Activated naive CD4-positive, alpha-beta T cell treated with anti-CD3 and anti-CD28 coated beads, Interleukin-2, amount 50 U/mL, for 24 hours (primary cell): ENCODE measurements at regions not wholly inside any gene's neighbourhood (a gene's known extent, or its start where the extent isn't known, plus 50 kb on each side); places are given as distances from the start of the nearest gene placed in this dataset.

Experiments used
- H3K27ac Mint-ChIP-seq: one replicate; pipeline ENCODE4 v1.8.0; 2021; ENCODE audit warnings: mild to moderate bottlenecking, mixed read lengths
- H3K27me3 Mint-ChIP-seq: one replicate; pipeline ENCODE4 v1.8.0; 2021; ENCODE audit warnings: mixed read lengths
- H3K36me3 Mint-ChIP-seq: one replicate; pipeline ENCODE4 v1.8.0; 2021; ENCODE audit warnings: mixed read lengths
- H3K4me1 Mint-ChIP-seq: one replicate; pipeline ENCODE4 v1.8.0; 2021; ENCODE audit warnings: mixed read lengths
- H3K4me3 Mint-ChIP-seq: one replicate; pipeline ENCODE4 v1.8.0; 2021; ENCODE audit warnings: mild to moderate bottlenecking, mixed read lengths
- H3K9me3 Mint-ChIP-seq: one replicate; pipeline ENCODE4 v1.8.0; 2021; ENCODE audit warnings: mixed read lengths

- Mint-ChIP-seq H3K27me3 (no peaks in the 10 kb centered on the region), H3K36me3 (peaks cover 3% of the 10 kb centered on the region)
These were observed 157.5 kb upstream of the SPIN4 start for GRCh38 chrX:63508668-63509067.

GRCh38 chrX:63506320-63506719 is 155.2 kb upstream of the SPIN4 start:
- H3K36me3 Mint-ChIP-seq, result peaks cover 3% of the 10 kb centered on the region
- no peak overlapping the region for H3K27ac Mint-ChIP-seq
- H3K9me3 Mint-ChIP-seq, result no peaks in the 10 kb centered on the region
- no peak overlapping the region for H3K4me3 Mint-ChIP-seq
- H3K4me1 Mint-ChIP-seq, result peaks cover 38% of the 10 kb centered on the region
- no peaks in the 10 kb centered on the region for H3K27me3 Mint-ChIP-seq

More at GRCh38 chrX:63508668-63509067, 157.5 kb upstream of the SPIN4 start:
- H3K27ac Mint-ChIP-seq, result no peak overlapping the region
- H3K9me3 Mint-ChIP-seq, result no peaks in the 10 kb centered on the region
- peaks cover 32% of the 10 kb centered on the region for H3K4me1 Mint-ChIP-seq
- H3K4me3 Mint-ChIP-seq, result no peak overlapping the region

GRCh38 chrX:63503541-63503940 is 152.4 kb upstream of the SPIN4 start:
- H3K36me3 Mint-ChIP-seq, result peaks cover 5% of the 10 kb centered on the region
- H3K4me1 Mint-ChIP-seq, result peaks cover 30% of the 10 kb centered on the region
- H3K4me3 Mint-ChIP-seq, result no peak overlapping the region
- no peak overlapping the region for H3K27ac Mint-ChIP-seq
- no peaks in the 10 kb centered on the region for H3K27me3 Mint-ChIP-seq
- H3K9me3 Mint-ChIP-seq, result peaks cover 3% of the 10 kb centered on the region

- Mint-ChIP-seq H3K27ac (no peak overlapping the region), H3K36me3 (peaks cover 38% of the 10 kb centered on the region), H3K4me3 (no peak overlapping the region), H3K27me3 (no peaks in the 10 kb centered on the region), H3K9me3 (no peaks in the 10 kb centered on the region), H3K4me1 (peaks cover 18% of the 10 kb centered on the region)
These were observed 137.6 kb upstream of the SPIN4 start for GRCh38 chrX:63488546-63489373.

GRCh38 chrX:63475200-63475599 is 124.1 kb upstream of the SPIN4 start:
- H3K27ac Mint-ChIP-seq, result no peak overlapping the region
- no peak overlapping the region for H3K4me3 Mint-ChIP-seq

GRCh38 chrX:63471004-63471403 is 119.9 kb upstream of the SPIN4 start:
- no peaks in the 10 kb centered on the region for H3K9me3 Mint-ChIP-seq
- H3K4me3 Mint-ChIP-seq, result no peak overlapping the region
- H3K4me1 Mint-ChIP-seq, result no peaks in the 10 kb centered on the region
- H3K27me3 Mint-ChIP-seq, result no peaks in the 10 kb centered on the region
- H3K27ac Mint-ChIP-seq, result no peak overlapping the region
- peaks cover 28% of the 10 kb centered on the region for H3K36me3 Mint-ChIP-seq

More at GRCh38 chrX:63475200-63475599, 124.1 kb upstream of the SPIN4 start:
- H3K4me1 Mint-ChIP-seq, result no peaks in the 10 kb centered on the region
- H3K36me3 Mint-ChIP-seq, result peaks cover 36% of the 10 kb centered on the region
- no peaks in the 10 kb centered on the region for H3K27me3 Mint-ChIP-seq
- peaks cover 5% of the 10 kb centered on the region for H3K9me3 Mint-ChIP-seq

GRCh38 chrX:63470506-63470905 is 119.4 kb upstream of the SPIN4 start:
- no peak overlapping the region for H3K4me3 Mint-ChIP-seq
- no peaks in the 10 kb centered on the region for H3K9me3 Mint-ChIP-seq
- H3K4me1 Mint-ChIP-seq, result no peaks in the 10 kb centered on the region
- no peak overlapping the region for H3K27ac Mint-ChIP-seq
- peaks cover 27% of the 10 kb centered on the region for H3K36me3 Mint-ChIP-seq
- H3K27me3 Mint-ChIP-seq, result no peaks in the 10 kb centered on the region

- Mint-ChIP-seq H3K36me3 (peaks cover 25% of the 10 kb centered on the region), H3K4me1 (no peaks in the 10 kb centered on the region), H3K9me3 (no peaks in the 10 kb centered on the region), H3K27ac (no peak overlapping the region), H3K4me3 (no peak overlapping the region), H3K27me3 (no peaks in the 10 kb centered on the region)
These were observed 115.6 kb upstream of the SPIN4 start for GRCh38 chrX:63466690-63467089.

- Mint-ChIP-seq H3K27ac (no peak overlapping the region), H3K36me3 (peaks cover 33% of the 10 kb centered on the region), H3K27me3 (no peaks in the 10 kb centered on the region)
These were observed 107.8 kb upstream of the SPIN4 start for GRCh38 chrX:63458981-63459380.

GRCh38 chrX:63453571-63453970 is 102.4 kb upstream of the SPIN4 start:
- Mint-ChIP-seq H3K27ac (no peak overlapping the region), H3K27me3 (no peaks in the 10 kb centered on the region), H3K9me3 (peaks cover 14% of the 10 kb centered on the region), H3K36me3 (peaks cover 38% of the 10 kb centered on the region), H3K4me1 (no peaks in the 10 kb centered on the region), H3K4me3 (no peak overlapping the region)

More at GRCh38 chrX:63458981-63459380, 107.8 kb upstream of the SPIN4 start:
- Mint-ChIP-seq H3K4me1 (no peaks in the 10 kb centered on the region), H3K4me3 (no peak overlapping the region), H3K9me3 (peaks cover 6% of the 10 kb centered on the region)

- no peaks in the 10 kb centered on the region for H3K27me3 Mint-ChIP-seq
- no peak overlapping the region for H3K27ac Mint-ChIP-seq
- peaks cover 20% of the 10 kb centered on the region for H3K4me1 Mint-ChIP-seq
- H3K4me3 Mint-ChIP-seq, result no peak overlapping the region
- H3K36me3 Mint-ChIP-seq, result peaks cover 29% of the 10 kb centered on the region
- H3K9me3 Mint-ChIP-seq, result no peaks in the 10 kb centered on the region
These were observed 90.6 kb upstream of the SPIN4 start for GRCh38 chrX:63441717-63442116.

GRCh38 chrX:63439580-63439979 is 88.4 kb upstream of the SPIN4 start:
- no peak overlapping the region for H3K27ac Mint-ChIP-seq
- H3K4me1 Mint-ChIP-seq, result peaks cover 20% of the 10 kb centered on the region
- no peaks in the 10 kb centered on the region for H3K9me3 Mint-ChIP-seq
- peaks cover 25% of the 10 kb centered on the region for H3K36me3 Mint-ChIP-seq
- H3K27me3 Mint-ChIP-seq, result no peaks in the 10 kb centered on the region
- no peak overlapping the region for H3K4me3 Mint-ChIP-seq

- Mint-ChIP-seq H3K27me3 (no peaks in the 10 kb centered on the region), H3K36me3 (peaks cover 26% of the 10 kb centered on the region), H3K27ac (no peak overlapping the region), H3K9me3 (peaks cover 5% of the 10 kb centered on the region), H3K4me3 (no peak overlapping the region), H3K4me1 (peaks cover 14% of the 10 kb centered on the region)
These were observed 85.7 kb upstream of the SPIN4 start for GRCh38 chrX:63436865-63437264.

- Mint-ChIP-seq H3K27ac (no peak overlapping the region), H3K4me1 (peaks cover 4% of the 10 kb centered on the region), H3K36me3 (peaks cover 19% of the 10 kb centered on the region), H3K4me3 (no peak overlapping the region), H3K27me3 (no peaks in the 10 kb centered on the region), H3K9me3 (peaks cover 5% of the 10 kb centered on the region)
These were observed 83.5 kb upstream of the SPIN4 start for GRCh38 chrX:63434665-63435064.

GRCh38 chrX:63434206-63434605 is 83.1 kb upstream of the SPIN4 start:
- peaks cover 5% of the 10 kb centered on the region for H3K9me3 Mint-ChIP-seq
- H3K4me3 Mint-ChIP-seq, result no peak overlapping the region
- no peaks in the 10 kb centered on the region for H3K27me3 Mint-ChIP-seq
- no peak overlapping the region for H3K27ac Mint-ChIP-seq
- H3K36me3 Mint-ChIP-seq, result peaks cover 19% of the 10 kb centered on the region
- H3K4me1 Mint-ChIP-seq, result no peaks in the 10 kb centered on the region

- H3K4me1 Mint-ChIP-seq, result no peaks in the 10 kb centered on the region
- peaks cover 5% of the 10 kb centered on the region for H3K9me3 Mint-ChIP-seq
- no peak overlapping the region for H3K27ac Mint-ChIP-seq
- H3K27me3 Mint-ChIP-seq, result no peaks in the 10 kb centered on the region
- H3K36me3 Mint-ChIP-seq, result peaks cover 13% of the 10 kb centered on the region
- no peak overlapping the region for H3K4me3 Mint-ChIP-seq
These were observed 78.9 kb upstream of the SPIN4 start for GRCh38 chrX:63430026-63430425.

- H3K36me3 Mint-ChIP-seq, result peaks cover 16% of the 10 kb centered on the region
- H3K9me3 Mint-ChIP-seq, result peaks cover 10% of the 10 kb centered on the region
- no peak overlapping the region for H3K27ac Mint-ChIP-seq
- H3K4me3 Mint-ChIP-seq, result no peak overlapping the region
- H3K27me3 Mint-ChIP-seq, result no peaks in the 10 kb centered on the region
- H3K4me1 Mint-ChIP-seq, result no peaks in the 10 kb centered on the region
These were observed 77.2 kb upstream of the SPIN4 start for GRCh38 chrX:63428348-63428747.
